Cardiac muscle cell (in vitro differentiated cells and primary cell): ENCODE measurements at regions not wholly inside any gene's neighbourhood (a gene's known extent, or its start where the extent isn't known, plus 50 kb on each side); places are given as distances from the start of the nearest gene placed in this dataset.

Source experiments
- DNase-seq, 2 donors: peaks; one replicate each; pipeline versions ENCODE4 v3.0.0 to v3.0.0-alpha.2; 2010 to 2017; ENCODE audit warnings: low read depth in 1 of 2, low spot score in 1 of 2
- H3K27ac ChIP-seq: fragments of 200-600 bp; sonication (generic); 2 replicates; pipeline ENCODE4 v1.5.1; 2016
- H3K27me3 ChIP-seq: fragments of 200-600 bp; sonication (generic); 2 replicates; pipeline ENCODE4 v1.6.0; 2016; ENCODE audit warnings: control low read depth
- H3K36me3 ChIP-seq: fragments of 200-600 bp; sonication (generic); 2 replicates; pipeline ENCODE4 v1.5.1; 2016; ENCODE audit warnings: control low read depth
- H3K4me1 ChIP-seq: fragments of 200-600 bp; sonication (generic); 2 replicates; pipeline ENCODE4 v1.8.1; 2017; ENCODE audit warnings: low read depth, mild to moderate bottlenecking, mixed run types
- H3K4me3 ChIP-seq: fragments of 200-600 bp; sonication (generic); 2 replicates; pipeline ENCODE4 v1.5.1; 2016; ENCODE audit warnings: mild to moderate bottlenecking
- H3K9me3 ChIP-seq: fragments of 200-600 bp; sonication (generic); 2 replicates; pipeline ENCODE4 v1.5.1; 2017; ENCODE audit warnings: low read depth, mild to moderate bottlenecking, control low read depth
- CTCF ChIP-seq: IDR thresholded peaks from 2 replicates; pipeline ENCODE4 v1.5.1; 2012; ENCODE audit warnings: low read depth, mild to moderate bottlenecking, low read length

- Histone ChIP-seq H3K36me3 (no peaks in the 10 kb centered on the region), H3K9me3 (no peaks in the 10 kb centered on the region), H3K27me3 (no peaks in the 10 kb centered on the region), H3K4me3 (no peak overlapping the region), H3K4me1 (no peaks in the 10 kb centered on the region), H3K27ac (no peak overlapping the region)
- TF ChIP-seq CTCF: no peak
- DNase-seq: no peak
These were observed 519.8 kb upstream of the PLXNA2 start for GRCh38 chr1:208763971-208764370.

GRCh38 chr1:208766832-208767231 lies 522.6 kb upstream of the PLXNA2 start:
- no peaks in the 10 kb centered on the region for H3K27me3 ChIP-seq
- DNase-seq: peak in 1 of 2 donors; percentile 25

GRCh38 chr1:208767816-208768215 lies 523.6 kb upstream of the PLXNA2 start:
- TF ChIP-seq CTCF: no peak
- DNase-seq: no peak
- Histone ChIP-seq H3K27ac (no peak overlapping the region), H3K9me3 (no peaks in the 10 kb centered on the region), H3K4me1 (no peaks in the 10 kb centered on the region), H3K4me3 (no peak overlapping the region), H3K27me3 (no peaks in the 10 kb centered on the region), H3K36me3 (no peaks in the 10 kb centered on the region)

More at GRCh38 chr1:208766832-208767231, 522.6 kb upstream of the PLXNA2 start:
- TF ChIP-seq CTCF: no peak
- H3K4me1 ChIP-seq: no peaks in the 10 kb centered on the region
- H3K36me3 ChIP-seq: no peaks in the 10 kb centered on the region
- no peak overlapping the region for H3K27ac ChIP-seq
- H3K9me3 ChIP-seq: no peaks in the 10 kb centered on the region
- no peak overlapping the region for H3K4me3 ChIP-seq

GRCh38 chr1:208772891-208773290 lies 528.7 kb upstream of the PLXNA2 start:
- Histone ChIP-seq H3K9me3 (no peaks in the 10 kb centered on the region), H3K36me3 (no peaks in the 10 kb centered on the region), H3K4me3 (no peak overlapping the region), H3K27ac (no peak overlapping the region), H3K27me3 (no peaks in the 10 kb centered on the region), H3K4me1 (no peaks in the 10 kb centered on the region)
- DNase-seq: no peak
- no peak for TF ChIP-seq CTCF

- Histone ChIP-seq H3K27me3 (no peaks in the 10 kb centered on the region), H3K9me3 (no peaks in the 10 kb centered on the region), H3K4me3 (no peak overlapping the region), H3K27ac (no peak overlapping the region), H3K4me1 (no peaks in the 10 kb centered on the region), H3K36me3 (no peaks in the 10 kb centered on the region)
- TF ChIP-seq CTCF: no peak
- no peak for DNase-seq
These were observed 531.7 kb upstream of the PLXNA2 start for GRCh38 chr1:208775841-208776240.

- TF ChIP-seq CTCF: no peak
- no peaks in the 10 kb centered on the region for H3K4me1 ChIP-seq
- H3K4me3 ChIP-seq: no peak overlapping the region
- no peak overlapping the region for H3K27ac ChIP-seq
- no peaks in the 10 kb centered on the region for H3K9me3 ChIP-seq
- no peak for DNase-seq
- no peaks in the 10 kb centered on the region for H3K36me3 ChIP-seq
- H3K27me3 ChIP-seq: no peaks in the 10 kb centered on the region
These were observed 534.2 kb upstream of the PLXNA2 start for GRCh38 chr1:208778417-208778816.
